ENCODE measurements at regions not wholly inside any gene's neighbourhood (a gene's known extent, or its start where the extent isn't known, plus 50 kb on each side); places are given as distances from the start of the nearest gene placed in this dataset.

DNA sequence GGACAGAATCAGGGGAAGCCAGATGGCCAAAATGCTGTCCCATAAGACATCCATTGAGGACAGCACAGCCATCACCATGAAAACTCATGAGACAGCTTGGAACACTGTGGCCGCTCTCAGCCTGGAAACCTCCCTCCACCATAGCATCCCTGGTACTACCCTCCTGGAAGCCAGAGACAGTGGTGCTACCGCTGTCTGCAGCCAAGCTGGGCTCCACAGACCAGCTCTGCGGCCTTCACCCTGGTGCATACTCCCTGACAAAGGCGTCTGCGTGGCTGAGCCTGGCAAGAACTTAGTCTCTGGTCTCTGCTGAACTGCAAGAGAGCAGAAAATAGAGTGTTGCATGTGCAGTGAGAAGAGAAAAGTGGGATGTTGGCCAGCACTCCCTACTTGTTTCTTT lies 558.0 kb downstream of the C6orf118 start:
- Histone ChIP-seq H3K4ac (ENCODE audit: low read depth, low read length) (no peak overlapping the region), H3K27me3 (ENCODE audit: control insufficient read depth, insufficient read depth, low read length) (no peaks in the 10 kb centered on the region), H3K27ac (ENCODE audit: insufficient read depth, low read length) (no peak overlapping the region), H2AK9ac (replicated peaks; ENCODE audit: low read depth, low read length, poor library complexity) (no peak overlapping the region), H2BK15ac (ENCODE audit: low read depth, low read length) (no peak overlapping the region), H4K5ac (ENCODE audit: low read depth, low read length) (no peak overlapping the region), H3K23ac (ENCODE audit: low read depth, low read length) (no peak overlapping the region), H2BK120ac (ENCODE audit: low read depth, low read length) (no peak overlapping the region), H2BK20ac (ENCODE audit: low read depth, low read length) (no peak overlapping the region), H3K4me1 (ENCODE audit: control insufficient read depth, insufficient read depth, low read length) (no peaks in the 10 kb centered on the region), H3K79me1 (ENCODE audit: low read depth in 1 of 2, low read length in 2 of 2) (no peaks in the 10 kb centered on the region), H3K36me3 (ENCODE audit: control insufficient read depth, insufficient read depth, low read length) (no peaks in the 10 kb centered on the region), H3K18ac (ENCODE audit: low read depth, low read length) (no peak overlapping the region), H2BK5ac (ENCODE audit: low read depth, low read length, poor library complexity, severe bottlenecking) (no peak overlapping the region), H2AK5ac (ENCODE audit: low read depth, low read length) (no peak overlapping the region), H2AFZ (replicated peaks; ENCODE audit: low read length, poor library complexity) (no peak overlapping the region), H3K14ac (replicated peaks; ENCODE audit: low read depth, low read length) (no peak overlapping the region), H3K4me2 (ENCODE audit: low read depth, low read length) (no peak overlapping the region), H4K8ac (ENCODE audit: low read depth in 2 of 2, low read length in 2 of 2) (no peak overlapping the region), H3K4me3 (ENCODE audit: insufficient read depth, low read depth, low read length) (no peak overlapping the region), H3K9me3 (ENCODE audit: control insufficient read depth, insufficient read depth, low read length) (peaks cover 15% of the 10 kb centered on the region), H3K9me1 (ENCODE audit: insufficient read depth, low read length) (no peaks in the 10 kb centered on the region), H3K9ac (ENCODE audit: low read depth, low read length) (no peak overlapping the region), H3K56ac (ENCODE audit: extremely low read depth, insufficient read depth, low read length) (no peak overlapping the region), H4K20me1 (ENCODE audit: insufficient read depth, low read length) (no peaks in the 10 kb centered on the region), H4K91ac (ENCODE audit: insufficient read depth, low read depth, low read length) (no peak overlapping the region)
- BruUV-seq (replicated peaks): no TSS peak
- ATAC-seq (ENCODE audit: low read depth) (no peak), DNase-seq (no peak)
- intact Hi-C loops (cut with micrococcal nuclease): no loop called here
- WGBS, 2 experiments (ENCODE audit: extremely low coverage in 2 of 2, insufficient read length in 1 of 2): 20% methylated on average over 1 of the region's 5 CpGs; no CpG with 5 or more reads in 1 of the 2 experiments
- in situ Hi-C loops (cut with MboI; ENCODE audit: low sequenced_read_pairs): no loop called here
- ChIA-PET POLR2A (ENCODE audit: unreplicated experiment) (no interaction called here), CTCF (no interaction called here)
- dilution Hi-C loops (cut with HindIII; ENCODE audit: low sequenced_read_pairs, unreplicated experiment): no loop called here
- no peak for TF ChIP-seq BHLHE40 (IDR thresholded peaks at IDR 0.05; ENCODE audit: low read depth, low read length)
- TF ChIP-seq FOS (IDR thresholded peaks at IDR 0.05; ENCODE audit: low read depth, low read length): no peak
- no peak for TF ChIP-seq MAZ (IDR thresholded peaks at IDR 0.05; ENCODE audit: borderline replicate concordance, low read depth, low read length)
- TF ChIP-seq RFX5 (IDR thresholded peaks at IDR 0.05; ENCODE audit: low read depth, low read length): no peak
- TF ChIP-seq RAD21 (IDR thresholded peaks at IDR 0.05; ENCODE audit: low read length): no peak
- no peak for TF ChIP-seq MAFK (IDR thresholded peaks at IDR 0.05; ENCODE audit: low read depth, low read length)
- TF ChIP-seq RCOR1 (IDR thresholded peaks at IDR 0.05; ENCODE audit: insufficient replicate concordance, low read length): no peak
- TF ChIP-seq, protein P1, sequence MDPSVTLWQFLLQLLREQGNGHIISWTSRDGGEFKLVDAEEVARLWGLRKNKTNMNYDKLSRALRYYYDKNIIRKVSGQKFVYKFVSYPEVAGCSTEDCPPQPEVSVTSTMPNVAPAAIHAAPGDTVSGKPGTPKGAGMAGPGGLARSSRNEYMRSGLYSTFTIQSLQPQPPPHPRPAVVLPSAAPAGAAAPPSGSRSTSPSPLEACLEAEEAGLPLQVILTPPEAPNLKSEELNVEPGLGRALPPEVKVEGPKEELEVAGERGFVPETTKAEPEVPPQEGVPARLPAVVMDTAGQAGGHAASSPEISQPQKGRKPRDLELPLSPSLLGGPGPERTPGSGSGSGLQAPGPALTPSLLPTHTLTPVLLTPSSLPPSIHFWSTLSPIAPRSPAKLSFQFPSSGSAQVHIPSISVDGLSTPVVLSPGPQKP (IDR thresholded peaks at IDR 0.05; ENCODE audit: borderline replicate concordance, low read depth, low read length): no peak
- TF ChIP-seq, protein P2, sequence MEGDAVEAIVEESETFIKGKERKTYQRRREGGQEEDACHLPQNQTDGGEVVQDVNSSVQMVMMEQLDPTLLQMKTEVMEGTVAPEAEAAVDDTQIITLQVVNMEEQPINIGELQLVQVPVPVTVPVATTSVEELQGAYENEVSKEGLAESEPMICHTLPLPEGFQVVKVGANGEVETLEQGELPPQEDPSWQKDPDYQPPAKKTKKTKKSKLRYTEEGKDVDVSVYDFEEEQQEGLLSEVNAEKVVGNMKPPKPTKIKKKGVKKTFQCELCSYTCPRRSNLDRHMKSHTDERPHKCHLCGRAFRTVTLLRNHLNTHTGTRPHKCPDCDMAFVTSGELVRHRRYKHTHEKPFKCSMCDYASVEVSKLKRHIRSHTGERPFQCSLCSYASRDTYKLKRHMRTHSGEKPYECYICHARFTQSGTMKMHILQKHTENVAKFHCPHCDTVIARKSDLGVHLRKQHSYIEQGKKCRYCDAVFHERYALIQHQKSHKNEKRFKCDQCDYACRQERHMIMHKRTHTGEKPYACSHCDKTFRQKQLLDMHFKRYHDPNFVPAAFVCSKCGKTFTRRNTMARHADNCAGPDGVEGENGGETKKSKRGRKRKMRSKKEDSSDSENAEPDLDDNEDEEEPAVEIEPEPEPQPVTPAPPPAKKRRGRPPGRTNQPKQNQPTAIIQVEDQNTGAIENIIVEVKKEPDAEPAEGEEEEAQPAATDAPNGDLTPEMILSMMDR (conservative IDR thresholded peaks at IDR 0.05; ENCODE audit: low read depth, low read length): no peak
- TF ChIP-seq CEBPB (IDR thresholded peaks at IDR 0.05; ENCODE audit: low read depth, low read length): no peak
- TF ChIP-seq POLR2A (IDR thresholded peaks at IDR 0.05; ENCODE audit: low read depth, low read length): no peak
- TF ChIP-seq, protein P3, sequence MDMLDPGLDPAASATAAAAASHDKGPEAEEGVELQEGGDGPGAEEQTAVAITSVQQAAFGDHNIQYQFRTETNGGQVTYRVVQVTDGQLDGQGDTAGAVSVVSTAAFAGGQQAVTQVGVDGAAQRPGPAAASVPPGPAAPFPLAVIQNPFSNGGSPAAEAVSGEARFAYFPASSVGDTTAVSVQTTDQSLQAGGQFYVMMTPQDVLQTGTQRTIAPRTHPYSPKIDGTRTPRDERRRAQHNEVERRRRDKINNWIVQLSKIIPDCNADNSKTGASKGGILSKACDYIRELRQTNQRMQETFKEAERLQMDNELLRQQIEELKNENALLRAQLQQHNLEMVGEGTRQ (IDR thresholded peaks at IDR 0.05; ENCODE audit: low read depth, low read length): no peak
- no peak for TF ChIP-seq SMC3 (IDR thresholded peaks at IDR 0.05; ENCODE audit: low read depth, low read length)
- TF ChIP-seq NFE2L2 (IDR thresholded peaks at IDR 0.05; ENCODE audit: low read depth, low read length): no peak
- TF ChIP-seq CHD1 (IDR thresholded peaks at IDR 0.05; ENCODE audit: low read depth, low read length): no peak
- TF ChIP-seq MXI1 (IDR thresholded peaks at IDR 0.05; ENCODE audit: borderline replicate concordance, low read depth, low read length): no peak

Measured in IMR-90 (cell line).